A673 (cell line): ENCODE measurements at regions not wholly inside any gene's neighbourhood (a gene's known extent, or its start where the extent isn't known, plus 50 kb on each side); places are given as distances from the start of the nearest gene placed in this dataset.

Experiments used
- BruUV-seq: library from RNA; stranded (reverse); fragments of 400-500 nt; replicated peaks from 2 replicates; lab custom pipeline; 2021; lab: Mats Ljungman, UMichigan
- CTCF ChIA-PET: fragments of 300-600 bp; sonication (Branson Sonifier 250); formaldehyde crosslinking; loops from one replicate; lab custom pipeline; 2022; ENCODE audit warnings: antibody characterized with exemption; lab: Charles Lee
- POLR2A ChIA-PET: fragments of 300-600 bp; sonication (Branson Sonifier 250); formaldehyde crosslinking; loops from one replicate; lab custom pipeline; 2022; ENCODE audit warnings: antibody characterized with exemption; ENCODE audit not compliant: low non-redundant PET; lab: Charles Lee
- DNase-seq: peaks from one replicate; pipeline ENCODE4 v3.0.0-alpha.2; 2015; ENCODE audit warnings: low spot score
- H3K27ac ChIP-seq: fragments of 200-600 bp; sonication (generic); 2 replicates; pipeline ENCODE4 v1.5.1; 2016; ENCODE audit warnings: mixed run types, low read depth, mild to moderate bottlenecking, mixed read lengths, antibody characterized with exemption, low read length; ENCODE audit not compliant: poor library complexity, severe bottlenecking
- H3K27me3 ChIP-seq: fragments of 200-600 bp; sonication (generic); replicated peaks from 2 replicates; pipeline ENCODE4 v1.6.1; 2017; ENCODE audit warnings: mixed run types, low read depth, mild to moderate bottlenecking, mixed read lengths, antibody characterized with exemption, low read length; ENCODE audit not compliant: insufficient read depth, poor library complexity
- H3K36me3 ChIP-seq: fragments of 200-600 bp; sonication (generic); 2 replicates; pipeline ENCODE4 v1.6.1; 2016; ENCODE audit warnings: mixed run types, mild to moderate bottlenecking, mixed read lengths, antibody characterized with exemption, low read length; ENCODE audit not compliant: insufficient read depth, poor library complexity, severe bottlenecking
- H3K4me1 ChIP-seq: fragments of 200-600 bp; sonication (generic); 2 replicates; pipeline ENCODE4 v1.6.1; 2017; ENCODE audit warnings: mixed run types, mild to moderate bottlenecking, mixed read lengths, antibody characterized with exemption, low read length; ENCODE audit not compliant: insufficient read depth, poor library complexity, severe bottlenecking
- H3K4me3 ChIP-seq: fragments of 200-600 bp; sonication (generic); 2 replicates; pipeline ENCODE4 v1.5.1; 2016; ENCODE audit warnings: low read depth, mixed run types, mild to moderate bottlenecking, mixed read lengths, low read length; ENCODE audit not compliant: poor library complexity, severe bottlenecking
- H3K9me3 ChIP-seq: fragments of 200-600 bp; sonication (generic); 2 replicates; pipeline ENCODE4 v1.6.1; 2016; ENCODE audit warnings: mixed run types, low read depth, mild to moderate bottlenecking, mixed read lengths, antibody characterized with exemption, low read length; ENCODE audit not compliant: poor library complexity, severe bottlenecking
- CTCF ChIP-seq: fragments of 300-800, 200-600 bp; sonication (generic); conservative IDR thresholded peaks from 2 replicates; pipeline ENCODE4 v1.5.1; 2017; ENCODE audit warnings: low read depth, mild to moderate bottlenecking, antibody characterized with exemption, low read length, moderate library complexity, mixed read lengths
- EZH2 ChIP-seq: fragments of 200-600 bp; sonication (generic); IDR thresholded peaks from 2 replicates; pipeline ENCODE4 v1.6.1; 2017; ENCODE audit warnings: borderline replicate concordance, low read depth, mild to moderate bottlenecking, mixed read lengths, antibody characterized with exemption, low read length; ENCODE audit not compliant: poor library complexity, severe bottlenecking
- intact Hi-C: fragments of 100-400 bp; cut with micrococcal nuclease; formaldehyde crosslinking; loops from one replicate; pipeline ENCODE4 v1.10.0; 2022; ENCODE audit not compliant: unreplicated experiment

GRCh38 chr13:111021270-111021669 is 93.8 kb upstream of the ARHGEF7 start:
- Histone ChIP-seq H3K27me3 (peaks cover 7% of the 10 kb centered on the region), H3K9me3 (peaks cover 13% of the 10 kb centered on the region), H3K36me3 (no peaks in the 10 kb centered on the region), H3K4me1 (no peaks in the 10 kb centered on the region), H3K27ac (no peak overlapping the region), H3K4me3 (no peak overlapping the region)
- intact Hi-C loops: no loop called here
- no peak for DNase-seq
- ChIA-PET POLR2A (no interaction called here), CTCF (no interaction called here)
- TF ChIP-seq EZH2 (no peak), CTCF (no peak)
- no TSS peak for BruUV-seq

GRCh38 chr13:111020546-111020945 is 94.6 kb upstream of the ARHGEF7 start:
- ChIA-PET POLR2A (no interaction called here), CTCF (no interaction called here)
- H3K4me3 ChIP-seq: no peak overlapping the region
- intact Hi-C loops: no loop called here
- H3K27me3 ChIP-seq: peaks cover 7% of the 10 kb centered on the region
- no peaks in the 10 kb centered on the region for H3K4me1 ChIP-seq
- H3K27ac ChIP-seq: no peak overlapping the region
- no TSS peak for BruUV-seq
- TF ChIP-seq EZH2: no peak
- no peak for TF ChIP-seq CTCF
- no peak for DNase-seq
- no peaks in the 10 kb centered on the region for H3K36me3 ChIP-seq
- peaks cover 13% of the 10 kb centered on the region for H3K9me3 ChIP-seq

GRCh38 chr13:111020021-111020420 is 95.1 kb upstream of the ARHGEF7 start:
- ChIA-PET POLR2A (no interaction called here), CTCF (no interaction called here)
- no peak for DNase-seq
- TF ChIP-seq EZH2: no peak
- no peak for TF ChIP-seq CTCF
- H3K27ac ChIP-seq: no peak overlapping the region
- H3K4me3 ChIP-seq: no peak overlapping the region
- H3K9me3 ChIP-seq: peaks cover 13% of the 10 kb centered on the region
- intact Hi-C loops: no loop called here
- BruUV-seq: no TSS peak
- no peaks in the 10 kb centered on the region for H3K36me3 ChIP-seq
- H3K27me3 ChIP-seq: peaks cover 7% of the 10 kb centered on the region
- H3K4me1 ChIP-seq: no peaks in the 10 kb centered on the region
